ENCODE measurements at regions not wholly inside any gene's neighbourhood (a gene's known extent, or its start where the extent isn't known, plus 50 kb on each side); places are given as distances from the start of the nearest gene placed in this dataset.

- no peak for DNase-seq (ENCODE audit: low read depth in 1 of 2, low spot score in 1 of 2)
- Histone ChIP-seq H3K27ac (replicated peaks) (no peak overlapping the region), H3K27me3 (ENCODE audit: insufficient read depth, poor library complexity, severe bottlenecking) (no peaks in the 10 kb centered on the region), H3K4me3 (replicated peaks; ENCODE audit: insufficient read depth, low read length) (no peak overlapping the region)
- TF ChIP-seq CTCF (IDR thresholded peaks at IDR 0.05; ENCODE audit: insufficient read depth, low read length) (no peak), POLR2AphosphoS5 (IDR thresholded peaks at IDR 0.05; ENCODE audit: low read depth) (no peak), GABPA (IDR thresholded peaks at IDR 0.05; ENCODE audit: low read depth) (no peak), REST (IDR thresholded peaks at IDR 0.05; ENCODE audit: insufficient replicate concordance, low read depth) (no peak), SPI1 (IDR thresholded peaks at IDR 0.05; ENCODE audit: borderline replicate concordance, low read depth) (no peak)
Observed at GRCh38 chr14:30417121-30417520, 141.8 kb upstream of the G2E3 start.

GRCh38 chr14:30417999-30418398 is 141.0 kb upstream of the G2E3 start:
- Histone ChIP-seq H3K27ac (replicated peaks) (no peak overlapping the region), H3K27me3 (ENCODE audit: insufficient read depth, poor library complexity, severe bottlenecking) (no peaks in the 10 kb centered on the region), H3K4me3 (replicated peaks; ENCODE audit: insufficient read depth, low read length) (no peak overlapping the region)
- TF ChIP-seq CTCF (IDR thresholded peaks at IDR 0.05; ENCODE audit: insufficient read depth, low read length), result no peak
- TF ChIP-seq GABPA (IDR thresholded peaks at IDR 0.05; ENCODE audit: low read depth), result no peak
- TF ChIP-seq SPI1 (IDR thresholded peaks at IDR 0.05; ENCODE audit: borderline replicate concordance, low read depth), result no peak
- no peak for TF ChIP-seq REST (IDR thresholded peaks at IDR 0.05; ENCODE audit: insufficient replicate concordance, low read depth)
- TF ChIP-seq POLR2AphosphoS5 (IDR thresholded peaks at IDR 0.05; ENCODE audit: low read depth), result no peak
- no peak for DNase-seq (ENCODE audit: low read depth in 1 of 2, low spot score in 1 of 2)

- DNase-seq (ENCODE audit: low read depth in 1 of 2, low spot score in 1 of 2), result no peak
- TF ChIP-seq GABPA (IDR thresholded peaks at IDR 0.05; ENCODE audit: low read depth) (no peak), POLR2AphosphoS5 (IDR thresholded peaks at IDR 0.05; ENCODE audit: low read depth) (no peak), CTCF (IDR thresholded peaks at IDR 0.05; ENCODE audit: insufficient read depth, low read length) (no peak), REST (IDR thresholded peaks at IDR 0.05; ENCODE audit: insufficient replicate concordance, low read depth) (no peak), SPI1 (IDR thresholded peaks at IDR 0.05; ENCODE audit: borderline replicate concordance, low read depth) (no peak)
Observed at GRCh38 chr14:30419037-30419436, 139.9 kb upstream of the G2E3 start.

More at GRCh38 chr14:30419037-30419436, 139.9 kb upstream of the G2E3 start:
- Histone ChIP-seq H3K27ac (replicated peaks) (no peak overlapping the region), H3K4me3 (replicated peaks; ENCODE audit: insufficient read depth, low read length) (no peak overlapping the region), H3K27me3 (ENCODE audit: insufficient read depth, poor library complexity, severe bottlenecking) (no peaks in the 10 kb centered on the region)

All from HL-60 (cell line).